LHCN-M2 (cell line): ENCODE measurements at regions not wholly inside any gene's neighbourhood (a gene's known extent, or its start where the extent isn't known, plus 50 kb on each side); places are given as distances from the start of the nearest gene placed in this dataset.
"Not testable (repeated sequence)": the region's sequence is repeated elsewhere in the genome, so short reads cannot be mapped to it uniquely, and the experiment has no call there.

Source experiments
- DNase-seq: peaks from one replicate; pipeline ENCODE4 v3.0.0-alpha.2; 2012; ENCODE audit warnings: low read depth

DNA sequence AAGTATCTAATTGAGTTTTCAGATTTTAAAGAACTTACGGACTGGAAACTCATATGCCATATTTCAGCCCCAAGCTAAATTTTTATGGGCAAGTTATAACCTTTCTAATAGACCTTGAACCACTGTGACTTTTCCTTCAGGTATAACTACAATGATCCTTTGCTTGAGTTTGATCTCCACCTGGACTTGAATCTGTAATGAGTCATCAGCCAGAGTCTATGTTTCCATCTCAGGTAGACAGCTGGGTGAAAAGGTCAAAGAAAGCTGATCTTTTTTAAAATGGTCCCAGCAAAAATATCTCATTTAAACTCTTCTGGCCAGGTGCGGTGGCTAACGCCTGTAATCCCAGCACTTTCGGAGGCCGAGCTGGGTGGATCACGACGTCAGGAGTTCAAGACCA, 88.4 kb upstream of the SGK1 start:
- DNase-seq: no peak

DNA sequence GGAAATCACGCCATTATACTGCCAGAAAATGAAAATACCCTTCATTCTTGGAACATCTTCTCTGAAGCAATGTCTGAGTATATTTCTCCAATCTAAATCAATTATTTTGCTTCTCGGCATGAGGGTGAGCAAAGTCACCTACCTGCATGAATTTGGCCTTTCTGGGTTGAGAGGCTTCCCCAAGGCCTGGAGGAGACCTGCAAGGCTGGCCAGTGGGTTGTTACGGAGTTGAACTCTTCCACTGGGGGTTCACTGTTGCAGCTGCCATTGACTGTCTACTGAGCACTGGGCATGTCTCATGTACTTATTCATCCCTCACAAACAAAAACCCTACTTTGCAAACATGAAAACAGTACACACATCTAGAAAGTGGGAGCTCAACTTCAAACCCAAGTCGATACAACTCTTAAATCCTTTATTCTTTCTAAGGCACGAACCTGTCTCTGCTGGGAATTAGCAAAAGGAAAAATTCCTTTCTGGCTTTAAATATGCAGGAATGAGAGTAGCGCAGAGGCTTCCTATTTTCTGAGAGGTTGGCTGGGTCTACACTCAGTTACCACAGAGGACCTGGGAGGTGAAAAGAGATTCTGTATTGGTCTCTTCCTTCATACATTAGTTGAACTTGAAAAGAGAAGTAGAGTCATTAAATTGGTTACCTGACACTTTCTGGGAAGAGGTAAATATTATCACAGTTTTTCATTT, 87.6 kb upstream of the SGK1 start:
- no peak for DNase-seq

DNA sequence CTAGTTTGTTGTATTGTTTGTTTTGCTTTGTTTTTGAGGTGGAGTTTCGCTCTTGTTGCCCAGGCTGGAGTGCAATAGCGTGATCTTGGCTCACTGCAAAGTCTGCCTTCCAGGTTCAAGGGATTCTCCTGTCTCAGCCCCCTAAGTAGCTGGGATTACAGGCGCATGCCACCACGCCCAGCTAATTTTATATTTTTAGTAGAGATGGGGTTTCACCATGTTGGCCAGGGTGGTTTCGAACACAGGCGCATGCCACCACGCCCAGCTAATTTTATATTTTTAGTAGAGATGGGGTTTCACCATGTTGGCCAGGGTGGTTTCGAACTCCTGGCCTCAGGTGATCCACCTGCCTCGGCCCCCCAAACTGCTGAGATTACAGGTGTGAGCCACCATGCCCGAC, 85.4 kb upstream of the SGK1 start:
- DNase-seq: not testable (repeated sequence)

DNA sequence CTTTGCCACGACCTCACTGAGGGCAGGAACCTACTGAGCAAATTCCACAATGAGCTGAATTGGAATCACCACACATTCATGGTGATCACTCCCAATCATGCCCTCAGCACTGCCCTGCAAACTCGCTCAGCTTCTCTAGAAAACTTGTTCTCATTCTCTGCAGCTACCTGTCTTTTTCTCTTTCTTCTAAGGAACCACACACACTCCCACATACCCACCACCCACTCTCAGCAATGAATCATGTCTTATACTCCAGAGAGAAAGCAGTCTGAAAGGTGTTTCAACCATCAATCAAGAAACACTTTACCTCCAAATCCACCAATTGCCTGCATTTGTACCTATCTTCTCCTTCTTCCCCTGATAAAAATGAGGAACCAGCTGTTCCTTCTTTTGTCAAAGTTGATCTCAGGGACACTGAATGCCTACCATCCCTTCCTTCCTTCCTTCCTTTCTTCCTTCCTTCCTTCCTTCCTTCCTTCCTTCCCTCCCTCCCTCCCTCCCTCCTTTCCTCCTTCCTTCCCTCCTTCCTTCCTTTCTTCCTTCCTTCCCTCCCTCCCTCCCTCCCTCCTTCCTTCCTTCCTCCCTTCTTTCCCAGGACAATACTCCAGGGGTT, 84.6 kb upstream of the SGK1 start:
- no peak for DNase-seq

DNA sequence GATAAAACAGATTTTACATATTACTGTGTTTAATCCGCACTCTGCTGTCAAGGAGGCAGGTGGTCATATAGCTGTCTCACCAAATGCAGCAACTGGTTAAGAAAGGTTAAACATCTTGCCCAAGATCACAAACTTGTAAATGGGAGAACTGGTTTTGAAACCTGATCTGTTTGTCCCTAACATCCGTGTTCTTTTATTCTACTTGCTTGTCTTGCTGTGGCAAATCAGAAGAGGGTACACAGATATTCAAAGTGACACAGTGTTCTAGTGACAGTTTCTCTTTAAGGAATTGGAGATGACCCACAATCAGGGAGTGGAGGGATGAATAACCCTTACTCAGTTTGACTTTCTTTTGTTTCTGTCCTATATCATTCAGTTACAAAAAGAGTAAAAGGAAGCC, 83.0 kb upstream of the SGK1 start:
- DNase-seq: no peak

DNA sequence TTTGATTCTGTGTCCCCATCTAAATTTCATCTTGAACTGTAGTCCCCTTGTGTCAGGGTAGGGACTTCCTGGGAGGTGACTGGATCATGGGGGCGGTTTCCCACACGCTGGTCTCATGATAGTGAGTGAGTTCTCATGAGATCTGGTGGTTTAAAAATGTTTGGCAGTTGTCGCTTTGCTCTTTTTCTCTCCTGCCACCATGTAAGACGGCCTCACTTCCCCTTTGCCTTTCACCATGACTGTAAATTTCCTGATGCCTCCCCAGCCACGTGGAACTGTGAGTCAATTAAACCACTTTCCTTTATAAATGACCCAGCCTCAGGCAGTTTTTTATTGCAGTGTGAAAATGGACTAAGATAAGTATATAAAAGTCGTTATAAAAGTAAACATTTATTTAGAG, 80.5 kb upstream of the SGK1 start:
- no peak for DNase-seq

DNA sequence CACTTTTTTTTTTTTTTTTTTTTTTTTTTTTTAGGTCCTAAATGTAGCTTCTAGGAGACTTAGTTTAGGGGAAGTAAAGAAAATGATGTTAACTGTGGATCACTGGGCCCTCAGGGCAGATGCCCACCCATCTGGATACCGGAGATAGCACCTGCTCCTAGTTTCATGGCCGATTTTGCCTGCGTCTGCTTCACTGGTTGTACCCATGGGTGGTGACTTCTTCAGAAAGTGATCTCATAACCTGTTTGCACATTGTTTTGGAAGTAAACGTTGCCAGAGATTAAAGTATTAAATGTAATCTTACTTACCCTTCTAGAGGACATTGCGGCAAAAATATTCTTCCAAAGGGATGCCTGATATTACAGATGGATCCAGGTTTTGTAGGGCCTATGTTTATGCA, 79.8 kb upstream of the SGK1 start:
- no peak for DNase-seq

DNA sequence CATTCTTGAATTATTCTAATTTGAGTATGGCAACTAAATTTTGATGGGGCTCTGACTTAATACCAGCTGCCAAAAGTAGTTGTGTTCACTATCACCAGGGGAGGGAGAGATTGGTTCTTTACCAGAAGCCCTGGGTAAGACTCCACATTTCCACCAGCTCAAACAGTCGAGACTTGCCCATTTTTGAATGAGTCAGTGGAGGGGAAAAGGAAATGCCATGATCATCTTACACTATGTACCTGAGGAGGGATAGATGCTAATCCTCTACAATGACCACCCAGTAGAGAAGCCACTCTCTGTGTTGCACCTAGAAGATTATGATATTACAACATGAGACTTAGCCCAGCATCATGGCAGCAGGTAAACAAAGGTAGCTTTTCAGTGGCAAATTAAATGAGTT, 77.0 kb upstream of the SGK1 start:
- no peak for DNase-seq

DNA sequence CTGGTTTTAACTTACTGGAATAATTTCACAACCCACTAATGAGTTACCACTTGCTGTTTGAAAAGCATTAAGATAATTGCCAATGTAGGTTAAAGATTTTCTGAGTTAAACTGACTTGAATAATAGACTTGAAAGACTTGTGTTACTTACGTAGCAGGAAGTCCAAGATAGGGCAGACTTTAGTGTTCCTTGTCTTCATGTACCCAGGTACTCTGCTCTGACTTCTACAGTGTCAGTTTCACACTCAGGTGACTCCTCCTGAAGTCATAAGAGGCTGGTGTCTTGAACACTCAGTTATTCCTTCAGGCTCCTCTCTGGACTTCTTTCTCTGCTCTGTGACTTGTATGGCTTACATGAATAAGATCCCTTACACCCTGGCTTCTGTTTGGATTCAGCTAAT, 76.3 kb upstream of the SGK1 start:
- DNase-seq: no peak

DNA sequence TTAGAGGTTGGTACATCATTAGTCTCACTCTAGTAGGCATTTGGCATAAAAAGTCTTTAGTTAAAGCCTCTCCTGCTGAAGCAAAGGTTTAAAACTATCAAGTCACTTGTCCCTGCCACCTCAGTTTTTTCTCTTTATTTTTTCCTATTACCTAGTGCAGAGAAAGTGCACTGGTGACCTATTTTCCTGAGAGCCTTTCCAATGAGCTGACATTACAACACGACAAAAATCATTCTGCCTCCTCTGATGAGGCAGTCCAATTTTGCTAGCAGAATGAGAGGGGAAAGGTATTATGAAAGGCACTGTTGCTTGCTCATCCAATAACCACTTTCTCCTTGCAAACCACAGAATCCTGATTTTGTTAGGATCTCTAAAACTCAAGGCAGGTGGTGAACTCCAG, 73.3 kb upstream of the SGK1 start:
- DNase-seq: no peak

DNA sequence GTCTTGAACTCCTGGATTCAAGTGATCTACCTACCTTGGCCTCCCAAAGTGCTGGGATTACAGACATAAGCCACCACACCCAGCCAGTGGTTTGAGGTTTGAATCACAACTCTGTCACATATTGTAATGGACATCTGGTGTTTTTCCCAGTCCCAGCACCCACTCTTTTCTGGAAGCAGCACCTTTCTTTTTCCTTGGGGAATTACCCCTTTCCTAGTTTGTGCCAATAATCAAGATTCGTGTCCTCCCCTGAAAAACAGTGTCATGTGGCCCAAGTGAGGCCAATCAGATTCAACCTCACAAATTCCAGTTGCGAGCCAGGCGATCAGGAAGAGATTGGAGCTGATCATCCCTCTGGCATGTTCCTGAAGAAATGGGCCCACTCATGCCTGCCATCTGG, 71.7 kb upstream of the SGK1 start:
- no peak for DNase-seq

DNA sequence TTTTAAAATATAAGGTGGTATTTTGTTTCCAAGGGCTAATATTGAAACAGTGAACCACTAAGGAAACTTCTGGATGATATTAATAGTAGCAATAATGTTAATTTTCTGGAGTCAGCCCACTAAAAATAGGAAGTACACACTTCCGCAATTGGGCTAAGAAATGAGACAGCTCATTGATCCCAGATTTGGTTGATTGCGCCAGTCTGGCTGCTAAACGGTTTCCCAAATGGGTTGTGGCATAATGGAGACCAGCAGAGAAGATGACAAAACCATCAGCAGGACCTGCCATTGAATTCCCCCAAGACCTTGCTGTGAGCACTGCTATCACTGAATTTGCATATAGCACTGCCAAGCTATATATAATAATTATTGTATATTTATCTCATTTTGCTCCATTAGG, 71.2 kb upstream of the SGK1 start:
- no peak for DNase-seq

DNA sequence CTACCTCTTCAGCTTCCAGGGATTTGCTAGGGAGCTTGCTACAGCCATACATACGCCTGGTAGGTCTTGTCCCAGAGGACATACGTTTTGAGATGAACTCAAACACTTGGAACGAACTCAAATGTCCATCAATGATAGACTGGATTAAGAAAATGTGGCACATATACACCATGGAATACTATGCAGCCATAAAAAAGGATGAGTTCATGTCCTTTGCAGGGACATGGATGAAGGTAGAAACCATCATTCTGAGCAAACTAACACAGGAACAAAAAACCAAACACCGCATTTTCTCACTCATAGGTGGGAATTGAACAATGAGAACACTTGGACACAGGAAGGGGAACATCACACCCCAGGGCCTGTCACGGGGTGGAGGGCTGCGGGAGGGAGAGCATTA, 68.6 kb upstream of the SGK1 start:
- not testable (repeated sequence) for DNase-seq

DNA sequence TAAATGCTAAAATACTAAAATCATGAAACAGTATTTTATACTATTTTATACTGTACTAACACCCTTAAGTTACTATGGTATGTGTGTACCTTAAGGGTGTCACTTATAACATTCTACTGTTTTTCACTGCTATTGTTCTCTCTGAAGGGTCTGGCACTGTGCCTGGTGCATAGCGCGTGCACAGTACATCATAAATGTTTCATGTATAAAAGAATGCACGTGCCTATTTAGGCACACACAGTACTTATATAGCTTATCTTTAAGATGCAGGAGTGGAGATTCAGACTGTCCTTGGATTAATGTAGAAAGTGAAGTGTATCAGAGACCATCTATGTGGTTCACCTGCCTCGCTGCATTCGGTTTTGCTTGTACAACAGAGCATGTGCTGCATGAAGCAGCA, 64.0 kb upstream of the SGK1 start:
- no peak for DNase-seq

DNA sequence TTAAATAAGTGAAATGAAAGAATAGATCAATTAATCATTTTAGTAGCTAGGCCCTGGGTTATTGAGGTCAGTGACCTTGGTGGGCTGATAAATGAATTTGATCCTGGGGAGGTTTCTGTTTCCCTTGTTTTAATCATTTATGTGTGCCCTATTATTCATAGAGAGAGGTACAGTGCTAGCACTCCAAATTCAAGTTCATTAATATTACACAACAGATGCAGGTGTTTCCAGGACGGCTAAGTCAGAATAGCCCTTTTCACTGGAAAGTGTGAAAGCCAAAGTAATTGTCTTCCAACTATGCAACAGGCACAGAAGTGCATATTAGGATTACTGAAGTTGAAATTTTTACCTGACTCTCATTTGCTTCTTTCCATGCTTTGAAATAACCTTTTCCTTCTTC, 61.7 kb upstream of the SGK1 start:
- no peak for DNase-seq

DNA sequence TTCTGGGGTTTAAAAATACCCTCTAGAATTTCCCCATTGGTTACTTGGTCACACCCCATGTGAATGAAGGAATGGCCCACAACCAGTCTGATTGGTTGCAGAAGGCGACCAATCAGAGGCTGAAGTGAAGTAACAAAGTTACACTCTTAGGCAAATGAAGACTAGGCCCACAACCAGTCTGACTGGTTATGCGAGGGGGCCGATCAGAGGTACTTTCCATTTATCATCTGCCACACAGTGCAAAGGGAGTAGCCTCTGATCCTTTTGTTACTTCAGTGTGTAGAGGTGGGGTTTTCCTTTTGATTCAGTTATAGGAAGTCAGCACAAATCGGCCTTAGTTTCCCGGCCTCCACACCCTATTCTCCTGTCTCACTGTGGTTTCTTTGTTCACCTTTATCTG, 61.2 kb upstream of the SGK1 start:
- no peak for DNase-seq

DNA sequence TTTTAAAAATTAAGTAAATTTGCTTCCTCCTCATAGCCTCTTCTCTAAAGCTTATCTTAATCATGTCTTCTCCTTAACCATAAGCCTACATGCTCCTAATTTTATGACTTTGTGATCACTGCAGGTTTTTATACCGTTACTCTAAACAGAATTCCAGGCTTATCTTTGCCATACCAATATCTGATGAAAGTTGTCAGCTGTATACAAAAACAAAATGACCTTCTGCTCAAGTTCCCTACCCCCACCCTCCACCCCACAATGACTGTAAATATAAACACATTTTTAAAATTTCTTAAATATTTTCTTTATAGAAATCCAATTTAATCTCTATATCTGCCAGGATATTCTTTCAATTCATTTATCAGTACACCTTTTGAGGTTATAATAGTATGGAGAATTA, 60.5 kb upstream of the SGK1 start:
- no peak for DNase-seq

DNA sequence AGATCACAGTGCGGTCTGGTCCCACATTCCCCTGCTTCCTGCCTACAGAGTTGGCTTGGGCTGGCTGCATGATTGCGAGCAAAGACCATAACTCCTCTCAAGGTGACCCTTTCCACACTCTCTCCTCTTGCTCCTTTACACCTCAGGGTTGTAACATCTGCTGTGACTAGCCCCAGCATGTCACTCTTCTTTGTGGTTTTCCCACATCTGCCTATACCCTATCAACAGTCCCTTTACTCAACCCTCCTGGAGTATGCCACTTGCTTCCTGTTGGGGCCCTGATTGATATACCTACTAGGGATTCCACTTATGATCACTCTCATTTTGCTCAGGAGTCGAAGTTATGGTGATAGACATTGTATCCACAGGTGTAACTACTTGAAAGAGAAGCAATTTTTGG, 58.9 kb upstream of the SGK1 start:
- DNase-seq: no peak

DNA sequence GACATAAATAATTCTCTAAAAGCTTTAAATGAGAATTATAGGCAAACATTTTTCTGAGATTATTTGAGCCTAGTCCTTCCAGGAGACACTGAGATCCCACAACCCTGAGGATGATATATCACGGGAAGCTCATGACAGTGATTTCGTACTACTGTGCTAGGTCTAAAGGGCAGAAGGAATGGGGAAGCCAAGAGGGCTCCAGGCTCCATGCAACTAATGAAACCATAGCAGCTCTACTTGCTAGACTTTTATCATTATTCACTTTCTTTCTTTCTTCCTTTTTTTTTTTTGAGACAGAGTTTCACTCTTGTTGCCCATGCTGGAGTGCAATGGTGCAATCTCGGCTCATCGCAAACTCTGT, 57.3 kb upstream of the SGK1 start:
- no peak for DNase-seq

DNA sequence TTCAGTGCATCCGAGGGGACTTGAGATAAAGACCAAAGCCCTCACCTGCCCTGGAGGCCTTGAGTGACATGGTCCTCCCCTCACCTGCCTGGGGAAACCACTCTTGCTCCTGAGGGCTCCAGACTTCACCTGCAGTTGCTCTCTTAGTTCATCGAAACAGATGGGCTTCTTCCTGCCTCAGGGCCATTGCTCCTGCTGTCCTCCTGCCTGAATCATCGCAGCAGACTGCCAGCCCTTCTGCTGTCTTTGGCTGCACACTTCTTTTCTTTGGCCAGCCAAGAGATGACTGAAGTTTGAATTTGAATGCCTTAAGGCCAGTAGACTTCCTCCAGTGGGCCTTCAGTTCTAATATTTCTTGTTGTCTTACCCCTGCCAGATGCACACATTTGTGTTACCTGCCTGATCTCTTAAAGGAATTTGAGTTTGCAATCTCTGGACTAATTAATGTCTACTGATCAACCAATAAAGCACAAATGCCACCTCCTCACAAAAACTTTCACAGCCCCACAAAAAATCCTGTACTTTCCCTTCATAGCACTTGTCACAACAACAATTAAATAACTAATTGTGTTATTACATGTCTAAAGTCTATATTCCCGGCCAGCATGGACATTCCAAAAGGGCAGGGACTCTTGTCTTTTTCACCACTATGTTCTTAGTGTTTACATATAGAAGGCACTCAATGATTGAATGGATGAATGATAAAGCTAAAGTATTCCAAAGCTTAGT, 56.7 kb upstream of the SGK1 start:
- DNase-seq: no peak

DNA sequence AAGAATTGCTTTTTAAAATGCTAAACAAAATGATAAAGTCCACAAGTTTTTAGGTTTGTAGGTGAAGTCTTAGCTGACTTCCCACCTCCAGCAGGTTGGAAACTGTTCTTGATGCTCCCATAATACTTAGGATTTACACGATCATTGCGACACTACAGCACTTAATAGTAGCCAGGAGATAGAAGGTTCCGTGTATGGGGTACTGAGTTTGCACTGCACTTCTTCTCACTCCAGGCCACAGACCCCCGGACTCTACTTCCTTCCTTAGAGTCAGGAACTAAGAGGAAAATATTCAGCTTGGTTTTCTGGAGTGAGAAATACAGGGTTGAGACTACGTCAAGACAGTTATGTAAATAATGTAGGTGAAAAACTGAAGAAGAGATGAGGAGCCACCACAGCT, 56.1 kb upstream of the SGK1 start:
- no peak for DNase-seq

DNA sequence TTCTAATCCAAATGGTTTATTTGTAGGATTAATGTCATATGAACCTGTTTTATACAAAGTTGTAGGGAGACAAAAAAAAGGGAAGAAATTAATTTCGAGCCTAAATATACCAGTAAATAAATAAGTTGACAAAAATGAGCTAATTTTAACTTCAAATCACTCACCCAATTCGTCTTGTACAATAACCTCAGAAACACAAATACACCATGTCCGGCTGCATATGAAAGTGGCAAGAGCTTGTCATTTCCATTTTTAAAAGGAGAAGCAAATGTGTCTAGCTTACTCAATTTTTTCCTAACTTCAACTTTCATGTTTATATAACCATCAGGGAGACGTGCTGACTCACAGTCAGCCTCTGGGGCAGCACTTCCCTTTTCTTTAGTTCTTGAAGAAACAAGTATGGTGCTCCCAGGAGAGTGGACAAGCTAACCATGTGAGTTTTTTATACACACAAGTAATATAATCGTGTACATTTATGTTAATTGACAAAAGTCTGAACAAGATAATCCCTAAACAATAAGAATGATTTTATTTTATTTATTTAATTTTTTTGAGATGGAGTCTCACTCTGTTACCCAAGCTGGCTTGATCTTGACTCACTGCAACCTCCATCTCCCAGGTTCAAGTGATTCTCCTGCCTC, 55.5 kb upstream of the SGK1 start:
- peak; percentile 78 for DNase-seq
